ENCODE measurements at regions not wholly inside any gene's neighbourhood (a gene's known extent, or its start where the extent isn't known, plus 50 kb on each side); places are given as distances from the start of the nearest gene placed in this dataset.

DNA sequence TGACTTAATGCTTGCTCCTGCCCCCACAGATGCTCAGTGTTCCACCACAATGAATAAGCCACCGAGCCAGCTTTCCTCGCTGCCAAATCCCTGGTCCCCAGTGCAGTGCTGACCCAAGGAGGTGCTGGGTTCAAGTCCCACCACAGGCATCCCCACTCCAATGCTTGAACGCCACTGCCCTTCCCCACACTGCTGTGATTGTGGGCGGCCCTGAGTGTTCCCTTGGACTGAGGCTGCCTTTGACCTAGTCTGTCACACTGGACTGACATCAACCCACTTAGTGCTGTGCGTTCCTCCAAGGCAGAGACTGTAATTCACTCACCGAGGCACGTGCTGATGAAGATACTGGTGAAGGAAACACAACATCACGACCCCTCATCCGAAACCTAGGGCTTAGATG lies 83.4 kb upstream of the TMCC3 start:
- BruUV-seq (replicated peaks): no TSS peak
- no peak for DNase-seq
- Mint-ChIP-seq H3K36me3 (ENCODE audit: insufficient read depth, unreplicated experiment) (no peaks in the 10 kb centered on the region), H3K9me3 (ENCODE audit: low read depth, unreplicated experiment) (no peaks in the 10 kb centered on the region), H3K27ac (ENCODE audit: unreplicated experiment) (no peak overlapping the region), H3K4me3 (ENCODE audit: low read depth, unreplicated experiment) (no peak overlapping the region), H3K27me3 (ENCODE audit: unreplicated experiment) (peaks cover 13% of the 10 kb centered on the region), H3K4me1 (ENCODE audit: low read depth, unreplicated experiment) (no peaks in the 10 kb centered on the region)
- no peak for TF ChIP-seq CTCF (IDR thresholded peaks at IDR 0.05; ENCODE audit: unreplicated experiment)
- CTCF ChIA-PET: no interaction called here
- intact Hi-C loops (cut with micrococcal nuclease; ENCODE audit: unreplicated experiment): no loop called here

DNA sequence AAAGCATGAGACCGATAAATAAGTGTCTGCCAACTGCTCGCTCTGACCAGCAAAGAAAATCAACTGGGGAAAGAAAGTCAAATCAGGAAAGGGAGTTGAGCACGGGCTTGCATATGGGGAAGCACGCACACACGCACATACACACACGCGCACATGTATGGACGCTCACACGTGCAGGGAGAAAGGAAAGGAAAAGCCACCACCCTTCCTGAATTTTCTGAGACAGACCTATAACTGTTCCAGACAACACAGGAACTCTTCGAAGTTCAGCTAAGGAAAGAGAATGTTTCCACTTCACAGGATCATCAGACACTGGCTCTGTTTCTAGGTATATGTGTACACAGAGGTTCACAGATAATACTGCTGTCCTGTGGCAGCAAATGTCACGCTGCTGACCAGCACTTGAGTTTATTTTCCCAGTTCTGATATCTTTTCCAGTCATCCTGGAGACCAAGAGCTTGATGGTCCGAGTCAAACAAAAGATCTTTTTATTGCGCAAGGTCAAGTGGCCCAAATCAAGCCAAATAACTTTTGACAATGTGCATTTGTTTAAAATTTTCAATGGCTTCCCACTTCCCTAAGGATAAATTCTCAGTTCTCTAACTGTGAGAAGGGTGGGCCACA lies 82.1 kb upstream of the TMCC3 start:
- CTCF ChIA-PET: interaction anchor here (0.5 to 1.1 kb wide), 2 partner anchors 598 to 608 kb away, joined by 3 read pairs; no protein-coding TSS in a partner anchor
- H3K4me3 Mint-ChIP-seq (ENCODE audit: low read depth, unreplicated experiment): no peak overlapping the region
- no TSS peak for BruUV-seq (replicated peaks)
- peaks cover 21% of the 10 kb centered on the region for H3K27me3 Mint-ChIP-seq (ENCODE audit: unreplicated experiment)
- intact Hi-C loops (cut with micrococcal nuclease; ENCODE audit: unreplicated experiment): no loop called here
- no peaks in the 10 kb centered on the region for H3K4me1 Mint-ChIP-seq (ENCODE audit: low read depth, unreplicated experiment)
- H3K9me3 Mint-ChIP-seq (ENCODE audit: low read depth, unreplicated experiment): no peaks in the 10 kb centered on the region
- TF ChIP-seq CTCF (IDR thresholded peaks at IDR 0.05; ENCODE audit: unreplicated experiment): no peak
- DNase-seq: no peak
- no peak overlapping the region for H3K27ac Mint-ChIP-seq (ENCODE audit: unreplicated experiment)
- H3K36me3 Mint-ChIP-seq (ENCODE audit: insufficient read depth, unreplicated experiment): no peaks in the 10 kb centered on the region

DNA sequence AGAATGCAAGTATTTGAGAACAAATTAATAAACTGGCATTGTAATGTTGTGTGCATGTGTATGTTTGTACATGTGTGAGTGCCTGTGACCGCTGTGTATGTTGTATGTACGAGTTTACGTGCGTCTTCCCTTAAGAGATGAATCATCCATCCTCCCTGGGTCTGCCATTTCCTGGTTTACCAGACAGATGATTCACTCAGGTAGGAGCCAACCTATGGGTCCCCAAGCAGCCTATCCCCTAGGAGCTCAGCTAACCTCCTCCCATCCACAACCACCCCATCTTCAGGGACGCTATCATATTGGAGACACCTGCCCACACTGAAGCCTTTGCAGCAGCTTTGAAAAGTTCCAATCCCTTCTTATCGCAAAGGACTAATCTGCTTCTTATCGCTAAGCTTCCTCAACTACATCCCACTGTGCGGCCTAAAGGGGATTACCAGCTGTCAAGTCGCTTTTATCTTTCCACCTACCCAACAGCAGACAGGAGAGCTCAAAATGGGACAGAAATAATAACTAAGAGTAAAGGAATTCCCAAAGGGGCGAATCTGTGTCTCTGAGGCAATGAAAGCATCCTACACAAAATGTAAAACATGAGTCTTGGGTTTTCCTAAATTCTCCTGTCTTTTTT lies 81.5 kb upstream of the TMCC3 start:
- Mint-ChIP-seq H3K27ac (ENCODE audit: unreplicated experiment) (no peak overlapping the region), H3K36me3 (ENCODE audit: insufficient read depth, unreplicated experiment) (no peaks in the 10 kb centered on the region), H3K27me3 (ENCODE audit: unreplicated experiment) (peaks cover 27% of the 10 kb centered on the region), H3K4me1 (ENCODE audit: low read depth, unreplicated experiment) (no peaks in the 10 kb centered on the region), H3K4me3 (ENCODE audit: low read depth, unreplicated experiment) (no peak overlapping the region), H3K9me3 (ENCODE audit: low read depth, unreplicated experiment) (no peaks in the 10 kb centered on the region)
- intact Hi-C loops (cut with micrococcal nuclease; ENCODE audit: unreplicated experiment): no loop called here
- CTCF ChIA-PET: interaction anchor here (0.5 to 1.1 kb wide), 2 partner anchors 597 to 609 kb away, joined by 3 read pairs; no protein-coding TSS in a partner anchor
- TF ChIP-seq CTCF (IDR thresholded peaks at IDR 0.05; ENCODE audit: unreplicated experiment): no peak
- no TSS peak for BruUV-seq (replicated peaks)
- no peak for DNase-seq

GRCh38 chr12:94730847-94731246 lies 80.5 kb upstream of the TMCC3 start:
- no peak for DNase-seq
- CTCF ChIA-PET: no interaction called here
- intact Hi-C loops (cut with micrococcal nuclease; ENCODE audit: unreplicated experiment): no loop called here
- BruUV-seq (replicated peaks): no TSS peak
- Mint-ChIP-seq H3K4me3 (ENCODE audit: low read depth, unreplicated experiment) (no peak overlapping the region), H3K4me1 (ENCODE audit: low read depth, unreplicated experiment) (no peaks in the 10 kb centered on the region), H3K9me3 (ENCODE audit: low read depth, unreplicated experiment) (no peaks in the 10 kb centered on the region), H3K27ac (ENCODE audit: unreplicated experiment) (no peak overlapping the region), H3K36me3 (ENCODE audit: insufficient read depth, unreplicated experiment) (no peaks in the 10 kb centered on the region), H3K27me3 (ENCODE audit: unreplicated experiment) (peaks cover 29% of the 10 kb centered on the region)
- no peak for TF ChIP-seq CTCF (IDR thresholded peaks at IDR 0.05; ENCODE audit: unreplicated experiment)

Data from Calu3 (cell line).